Right lobe of liver (tissue), 6 donors: ENCODE measurements at regions not wholly inside any gene's neighbourhood (a gene's known extent, or its start where the extent isn't known, plus 50 kb on each side); places are given as distances from the start of the nearest gene placed in this dataset.

ENCODE experiments used
- ATAC-seq, 4 donors: fragments of 200-7000 bp; cut with Tn5 transposase; one replicate each; pipeline ENCODE4 v1.9.1; 2020; ENCODE audit warnings: mild to moderate bottlenecking in 4 of 4, moderate library complexity in 4 of 4
- DNase-seq, 3 donors: peaks; one replicate each; pipeline ENCODE4 v3.0.0-alpha.2; 2020
- H3K27ac ChIP-seq, 3 donors: fragments of 200-600 bp; one replicate each; pipeline ENCODE4 v1.8.0; 2022
- H3K27me3 ChIP-seq, 2 donors: fragments of 200-600 bp; one replicate each; pipeline ENCODE4 v1.8.0; 2022
- H3K36me3 ChIP-seq, 4 donors: fragments of 200-600 bp; sonication (generic) in 1 of 4; one replicate each; pipeline versions ENCODE4 v1.5.1 to v1.8.0; 2017 to 2022; ENCODE audit warnings: control low read depth in 1 of 4
- H3K4me1 ChIP-seq, 4 donors: fragments of 200-600 bp; sonication (generic) in 1 of 4; one replicate each; pipeline versions ENCODE4 v1.5.1 to v1.8.0; 2017 to 2022; ENCODE audit warnings: control low read depth in 1 of 4
- H3K4me3 ChIP-seq, 3 donors: fragments of 200-600 bp; one replicate each; pipeline ENCODE4 v1.8.0; 2022
- H3K9me3 ChIP-seq, 4 donors: fragments of 200-600 bp; sonication (generic) in 1 of 4; one replicate each; pipeline versions ENCODE4 v1.5.1 to v1.8.0; 2017 to 2022; ENCODE audit warnings: control low read depth in 1 of 4
- POLR2A ChIP-seq: fragments of 450-650 bp; IDR thresholded peaks from one replicate; pipeline ENCODE4 v1.6.1; 2017; ENCODE audit warnings: antibody characterized with exemption, mild to moderate bottlenecking
- WGBS: methylation state at CpG from one replicate; pipeline ENCODE4 v1.1.6; 2018; ENCODE audit warnings: low coverage, low lambda C conversion rate; ENCODE audit not compliant: insufficient coverage; ENCODE audit errors: missing lambda C conversion rate; 5-methylcytosine and 5-hydroxymethylcytosine counted together
- intact Hi-C, 2 donors: fragments of 100-400 bp; cut with DNase I; formaldehyde crosslinking; loops; one replicate each; pipeline versions ENCODE4 v1.11.2 to v1.14.1; 2022
- TF ChIP-seq, protein P1 (sequence below), 4 donors: fragments of 200-600 bp in 3 of 4; fragments of 450-650 bp in 1 of 4; IDR thresholded peaks; one replicate each; pipeline versions ENCODE4 v1.5.1 to v1.8.0; 2016 to 2022; ENCODE audit warnings: antibody characterized with exemption in 4 of 4, mild to moderate bottlenecking in 2 of 4
- donor health status: DM: no; HTN: yes; CAD: no.
- donor health status: DM: no; HTN: no; CAD: no.
- donor health status: DM: no; HTN: no; CAD: no.
- donor health status: DM: no; HTN: yes; CAD: no.
- donor health status: DM: no; HTN: yes; CAD: no.

DNA sequence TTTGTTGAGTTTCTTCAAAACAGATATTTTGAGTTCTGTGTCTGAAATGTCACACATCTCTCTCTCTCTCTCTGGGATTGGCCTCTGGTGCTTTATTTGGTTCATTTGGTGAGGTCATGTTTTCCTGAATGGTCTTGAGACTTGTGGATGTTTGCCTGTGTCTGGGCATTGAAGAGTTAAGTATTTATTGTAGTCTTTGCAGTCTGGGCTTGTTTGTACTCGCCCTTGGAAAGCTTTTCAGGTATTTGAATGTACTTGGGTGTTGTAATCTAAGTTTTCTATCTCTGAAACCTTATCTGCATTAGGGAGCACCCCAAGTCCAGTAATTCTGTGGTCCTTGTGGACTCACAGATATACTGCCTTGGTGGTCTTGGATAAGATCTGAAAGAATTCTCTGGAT lies 106.7 kb upstream of the PRSS58 start:
- intact Hi-C loops: no loop called here
- no peaks in the 10 kb centered on the region for H3K36me3 ChIP-seq
- H3K27me3 ChIP-seq: no peaks in the 10 kb centered on the region
- H3K9me3 ChIP-seq: no peaks in the 10 kb centered on the region
- no peaks in the 10 kb centered on the region for H3K4me1 ChIP-seq
- no peak for ATAC-seq
- H3K27ac ChIP-seq: no peak overlapping the region
- TF ChIP-seq POLR2A: no peak
- TF ChIP-seq, protein P1, sequence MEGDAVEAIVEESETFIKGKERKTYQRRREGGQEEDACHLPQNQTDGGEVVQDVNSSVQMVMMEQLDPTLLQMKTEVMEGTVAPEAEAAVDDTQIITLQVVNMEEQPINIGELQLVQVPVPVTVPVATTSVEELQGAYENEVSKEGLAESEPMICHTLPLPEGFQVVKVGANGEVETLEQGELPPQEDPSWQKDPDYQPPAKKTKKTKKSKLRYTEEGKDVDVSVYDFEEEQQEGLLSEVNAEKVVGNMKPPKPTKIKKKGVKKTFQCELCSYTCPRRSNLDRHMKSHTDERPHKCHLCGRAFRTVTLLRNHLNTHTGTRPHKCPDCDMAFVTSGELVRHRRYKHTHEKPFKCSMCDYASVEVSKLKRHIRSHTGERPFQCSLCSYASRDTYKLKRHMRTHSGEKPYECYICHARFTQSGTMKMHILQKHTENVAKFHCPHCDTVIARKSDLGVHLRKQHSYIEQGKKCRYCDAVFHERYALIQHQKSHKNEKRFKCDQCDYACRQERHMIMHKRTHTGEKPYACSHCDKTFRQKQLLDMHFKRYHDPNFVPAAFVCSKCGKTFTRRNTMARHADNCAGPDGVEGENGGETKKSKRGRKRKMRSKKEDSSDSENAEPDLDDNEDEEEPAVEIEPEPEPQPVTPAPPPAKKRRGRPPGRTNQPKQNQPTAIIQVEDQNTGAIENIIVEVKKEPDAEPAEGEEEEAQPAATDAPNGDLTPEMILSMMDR (IDR thresholded peaks at IDR 0.05): no peak
- DNase-seq: no peak
- WGBS: 29% methylated on average over 1 of the region's 1 CpG
- no peak overlapping the region for H3K4me3 ChIP-seq

DNA sequence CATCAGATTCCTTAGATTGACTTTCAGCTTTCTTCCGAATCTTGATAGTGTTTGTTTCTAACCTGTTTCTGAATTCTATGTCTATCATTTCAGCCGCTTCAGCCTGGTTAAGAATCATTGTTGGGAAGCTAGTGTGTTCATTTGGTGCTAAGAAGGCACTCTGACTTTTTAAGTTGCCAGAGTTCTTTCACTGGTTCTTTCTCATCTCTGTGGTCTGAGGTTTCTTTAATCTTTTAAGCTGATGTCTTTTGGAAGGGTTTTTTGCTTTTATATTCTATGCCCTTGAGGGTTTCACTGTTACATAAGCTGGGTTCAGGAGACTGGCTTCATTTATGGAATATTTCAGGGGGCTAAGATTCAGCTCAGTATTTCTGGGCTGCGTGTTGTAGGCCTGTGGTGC lies 104.5 kb upstream of the PRSS58 start:
- ATAC-seq: no peak
- H3K36me3 ChIP-seq: no peaks in the 10 kb centered on the region
- H3K27ac ChIP-seq: no peak overlapping the region
- no peak for TF ChIP-seq POLR2A
- TF ChIP-seq, protein P1 (IDR thresholded peaks at IDR 0.05): no peak
- H3K4me3 ChIP-seq: no peak overlapping the region
- no peaks in the 10 kb centered on the region for H3K4me1 ChIP-seq
- no peak for DNase-seq
- WGBS: 47% methylated on average over 2 of the region's 3 CpGs
- no peaks in the 10 kb centered on the region for H3K27me3 ChIP-seq
- intact Hi-C loops: no loop called here
- H3K9me3 ChIP-seq: no peaks in the 10 kb centered on the region

DNA sequence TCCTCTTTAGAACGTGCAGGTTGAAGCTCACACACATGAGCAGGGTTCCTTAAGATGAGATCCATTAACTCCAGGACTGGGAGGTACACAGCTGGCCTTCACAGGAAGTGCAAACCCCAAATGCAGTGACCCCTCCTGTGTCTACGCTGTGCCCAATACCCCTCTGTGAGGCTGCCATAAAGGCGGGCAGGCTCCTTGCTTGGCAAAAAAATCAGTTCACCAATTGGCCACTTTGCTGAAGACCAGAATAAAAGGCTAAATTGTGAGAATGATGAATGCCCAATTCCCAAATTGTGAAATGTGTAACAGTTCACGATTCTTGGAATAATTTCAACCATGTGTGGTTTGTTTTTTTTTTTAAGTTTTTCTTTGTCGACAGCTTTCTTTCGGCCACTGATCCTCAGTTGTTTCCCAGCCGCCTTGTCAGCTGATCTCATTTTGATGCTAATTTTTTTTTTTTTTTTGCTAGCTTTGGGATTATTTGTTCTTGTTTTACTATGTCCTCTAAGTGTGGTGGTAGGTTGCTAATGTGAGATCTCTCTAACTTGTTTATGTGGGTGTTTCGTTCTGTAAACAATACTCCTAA lies 101.9 kb upstream of the PRSS58 start:
- no peak overlapping the region for H3K4me3 ChIP-seq
- WGBS: 39% methylated on average over 8 of the region's 8 CpGs
- no peaks in the 10 kb centered on the region for H3K36me3 ChIP-seq
- DNase-seq (no peak), ATAC-seq (no peak)
- no peaks in the 10 kb centered on the region for H3K9me3 ChIP-seq
- TF ChIP-seq POLR2A: no peak
- TF ChIP-seq, protein P1 (IDR thresholded peaks at IDR 0.05): no peak
- no peaks in the 10 kb centered on the region for H3K4me1 ChIP-seq
- intact Hi-C loops: no loop called here
- no peaks in the 10 kb centered on the region for H3K27me3 ChIP-seq
- H3K27ac ChIP-seq: no peak overlapping the region

DNA sequence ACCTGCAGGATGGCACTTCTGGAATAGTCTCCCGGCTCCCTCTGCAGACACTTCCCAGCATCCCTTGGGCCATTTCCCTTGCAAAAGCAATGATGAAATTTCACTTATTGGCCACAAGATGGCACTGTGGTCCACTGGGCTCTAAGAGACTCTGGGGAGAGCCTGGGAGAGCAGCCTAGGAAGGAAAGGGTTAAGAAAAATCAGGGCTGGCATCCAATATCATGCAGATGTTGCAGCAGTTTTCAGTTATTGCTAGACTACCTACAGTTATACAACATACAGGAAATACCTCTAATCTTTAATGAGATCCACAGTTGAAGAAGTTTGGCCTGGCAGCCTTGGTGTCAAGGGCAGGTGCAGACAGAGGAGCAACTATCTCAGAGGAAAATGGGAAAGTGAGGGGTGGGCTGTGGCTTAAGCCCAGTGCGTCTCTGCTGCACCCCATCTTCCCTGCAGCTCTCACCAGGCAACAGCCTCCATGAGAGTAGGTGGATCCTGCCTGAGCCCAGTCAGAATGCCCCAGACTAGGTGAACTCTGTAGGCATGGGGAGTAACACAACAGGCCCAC lies 100.2 kb upstream of the PRSS58 start:
- Histone ChIP-seq H3K4me3 (no peak overlapping the region), H3K27me3 (no peaks in the 10 kb centered on the region), H3K27ac (no peak overlapping the region), H3K9me3 (no peaks in the 10 kb centered on the region), H3K4me1 (no peaks in the 10 kb centered on the region), H3K36me3 (no peaks in the 10 kb centered on the region)
- WGBS: 20% methylated on average over 2 of the region's 2 CpGs
- intact Hi-C loops: no loop called here
- ATAC-seq (peak; percentile 75 to 86 (median 79)), DNase-seq (no peak)
- TF ChIP-seq POLR2A: no peak
- TF ChIP-seq, protein P1 (IDR thresholded peaks at IDR 0.05): peak; percentile 14 to 76 (median 70)
